Adrenal gland (tissue), 9 donors: ENCODE measurements at regions not wholly inside any gene's neighbourhood (a gene's known extent, or its start where the extent isn't known, plus 50 kb on each side); places are given as distances from the start of the nearest gene placed in this dataset.

Experiments
- DNase-seq, 7 donors: peaks; one replicate each; pipeline ENCODE4 v3.0.0-alpha.2; 2019 to 2020
- H3K27ac ChIP-seq, 5 donors: fragments of 200-600 bp; sonication (generic) in 4 of 5; 1 replicate in 3 of 5; 2 replicates in 2 of 5; pipeline versions ENCODE4 v1.5.1 to v1.8.0; 2016 to 2020; ENCODE audit warnings: mild to moderate bottlenecking in 1 of 5
- H3K27me3 ChIP-seq: fragments of 200-600 bp; 2 replicates; pipeline ENCODE4 v1.8.0; 2021
- H3K36me3 ChIP-seq, 2 donors: fragments of 200-600 bp; replicated peaks in 1 of 2; 1 replicate in 1 of 2; 2 replicates in 1 of 2; pipeline versions ENCODE4 v1.5.1 to v1.8.0; 2018 to 2022
- H3K4me1 ChIP-seq, 2 donors: fragments of 200-600 bp; replicated peaks in 1 of 2; 1 replicate in 1 of 2; 2 replicates in 1 of 2; pipeline versions ENCODE4 v1.5.1 to v1.8.0; 2018 to 2021
- H3K4me3 ChIP-seq, 4 donors: fragments of 200-600 bp; sonication (generic) in 3 of 4; one replicate each; pipeline ENCODE4 v1.5.1; 2016 to 2018
- H3K9me3 ChIP-seq, 3 donors: fragments of 200-600 bp; sonication (generic) in 1 of 3; replicated peaks in 1 of 3; 1 replicate in 2 of 3; 2 replicates in 1 of 3; pipeline versions ENCODE4 v1.5.1 to v1.8.0; 2016 to 2021
- POLR2A ChIP-seq, 2 donors: fragments of 450-650 bp; IDR thresholded peaks; one replicate each; pipeline ENCODE4 v1.6.1; 2017; ENCODE audit warnings: antibody characterized with exemption in 2 of 2, mild to moderate bottlenecking in 2 of 2, moderate library complexity in 1 of 2
- WGBS, 4 donors: extraction: QIAGEN DNeasy Blood & Tissue Kit in 2 of 4; methylation state at CpG; one replicate each; pipeline versions ENCODE4 v1.1.5 to v1.1.7; 2013 to 2017; 5-methylcytosine and 5-hydroxymethylcytosine counted together
- intact Hi-C, 2 donors: fragments of 100-400 bp; cut with DNase I; formaldehyde crosslinking; loops; one replicate each; pipeline versions ENCODE4 v1.14.1 to v1.15.0; 2022 to 2023
- TF ChIP-seq, protein P1 (sequence below), 6 experiments: fragments of 450-650 bp in 4 of 6; fragments of 200-600 bp in 2 of 6; sonication (generic) in 1 of 6; IDR thresholded peaks; 1 replicate in 5 of 6; 2 replicates in 1 of 6; pipeline versions ENCODE4 v1.5.1 to v1.8.0; 2016 to 2021; ENCODE audit warnings: antibody characterized with exemption in 6 of 6, mild to moderate bottlenecking in 2 of 6, moderate library complexity in 1 of 6
- donor health status: healthy with polysubstance abuse.
- donor health status: Bipolar disorder and iron deficiency.
- donor health status: DM: yes; HTN: yes; CAD: no.
- donor health status: DM: no; HTN: no; CAD: no.
- donor health status: DM: no; HTN: no; CAD: no.

DNA sequence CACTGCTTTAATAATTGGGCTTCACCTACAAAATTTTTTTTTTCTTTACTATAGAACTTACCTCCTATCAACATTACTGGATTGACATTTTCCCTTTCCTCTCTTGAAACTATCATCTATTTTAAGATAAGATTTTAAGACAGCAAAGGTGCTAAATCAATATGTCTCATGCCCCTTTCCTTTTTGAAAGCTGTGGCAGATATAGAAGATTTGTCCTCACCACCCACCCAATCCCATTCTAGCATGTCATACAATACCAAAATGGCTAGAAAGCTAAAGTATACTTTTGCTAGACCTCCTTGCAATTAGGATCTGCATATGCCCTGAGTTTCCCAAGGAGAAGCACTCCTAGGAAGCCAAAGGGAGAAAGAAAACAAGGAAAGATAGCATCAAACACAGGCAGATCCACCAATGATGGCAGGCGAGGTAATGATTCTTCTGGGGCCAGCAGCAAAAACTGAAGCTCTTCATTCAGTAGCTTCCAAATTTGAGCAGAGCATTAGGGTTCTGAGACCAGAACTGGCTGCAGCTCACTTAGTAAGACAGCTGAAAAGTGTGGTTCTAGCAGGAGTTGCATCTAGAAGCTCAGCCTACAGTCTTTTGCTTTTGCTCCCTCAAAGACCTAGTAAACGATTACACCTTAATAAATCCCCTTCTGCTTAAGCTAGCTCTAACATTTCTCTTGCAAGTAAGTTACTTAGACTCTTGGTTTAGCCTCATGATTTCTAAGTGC, 242.1 kb downstream of the ZEB2 start:
- no peaks in the 10 kb centered on the region for H3K9me3 ChIP-seq
- no peaks in the 10 kb centered on the region for H3K4me1 ChIP-seq
- DNase-seq = no peak
- H3K4me3 ChIP-seq = no peak overlapping the region
- H3K27ac ChIP-seq = no peak overlapping the region
- intact Hi-C loops = no loop called here
- no peaks in the 10 kb centered on the region for H3K27me3 ChIP-seq
- TF ChIP-seq, protein P1, sequence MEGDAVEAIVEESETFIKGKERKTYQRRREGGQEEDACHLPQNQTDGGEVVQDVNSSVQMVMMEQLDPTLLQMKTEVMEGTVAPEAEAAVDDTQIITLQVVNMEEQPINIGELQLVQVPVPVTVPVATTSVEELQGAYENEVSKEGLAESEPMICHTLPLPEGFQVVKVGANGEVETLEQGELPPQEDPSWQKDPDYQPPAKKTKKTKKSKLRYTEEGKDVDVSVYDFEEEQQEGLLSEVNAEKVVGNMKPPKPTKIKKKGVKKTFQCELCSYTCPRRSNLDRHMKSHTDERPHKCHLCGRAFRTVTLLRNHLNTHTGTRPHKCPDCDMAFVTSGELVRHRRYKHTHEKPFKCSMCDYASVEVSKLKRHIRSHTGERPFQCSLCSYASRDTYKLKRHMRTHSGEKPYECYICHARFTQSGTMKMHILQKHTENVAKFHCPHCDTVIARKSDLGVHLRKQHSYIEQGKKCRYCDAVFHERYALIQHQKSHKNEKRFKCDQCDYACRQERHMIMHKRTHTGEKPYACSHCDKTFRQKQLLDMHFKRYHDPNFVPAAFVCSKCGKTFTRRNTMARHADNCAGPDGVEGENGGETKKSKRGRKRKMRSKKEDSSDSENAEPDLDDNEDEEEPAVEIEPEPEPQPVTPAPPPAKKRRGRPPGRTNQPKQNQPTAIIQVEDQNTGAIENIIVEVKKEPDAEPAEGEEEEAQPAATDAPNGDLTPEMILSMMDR (IDR thresholded peaks at IDR 0.05) = no peak
- no peak for TF ChIP-seq POLR2A (IDR thresholded peaks at IDR 0.05)
- WGBS, 4 donors = 82 to 97% (median 94%) methylated on average over 2 of the region's 2 CpGs
- H3K36me3 ChIP-seq = no peaks in the 10 kb centered on the region

DNA sequence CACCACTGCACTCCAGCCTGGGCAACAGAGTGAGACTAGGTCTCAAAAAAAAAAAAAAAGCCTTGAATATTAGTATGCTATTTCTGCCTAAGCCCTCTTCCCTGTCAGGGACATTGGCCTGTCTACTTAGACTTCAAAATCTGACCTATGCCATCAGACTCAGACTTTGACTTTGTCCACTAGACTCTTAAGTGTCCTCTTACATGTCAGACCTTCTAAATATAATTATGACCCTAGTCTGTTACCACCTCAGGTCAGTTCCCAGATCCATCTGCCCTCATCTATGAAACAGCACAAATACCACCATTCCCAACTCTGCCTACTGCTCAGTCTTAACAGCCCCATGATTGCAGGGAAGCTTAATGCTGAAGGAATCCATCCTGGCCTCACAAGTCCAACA, 244.6 kb downstream of the ZEB2 start:
- H3K4me1 ChIP-seq = no peaks in the 10 kb centered on the region
- no peaks in the 10 kb centered on the region for H3K9me3 ChIP-seq
- H3K27ac ChIP-seq = no peak overlapping the region
- no peaks in the 10 kb centered on the region for H3K27me3 ChIP-seq
- TF ChIP-seq, protein P1 (IDR thresholded peaks at IDR 0.05) = no peak
- no peak for TF ChIP-seq POLR2A (IDR thresholded peaks at IDR 0.05)
- intact Hi-C loops = no loop called here
- H3K4me3 ChIP-seq = no peak overlapping the region
- DNase-seq = no peak
- H3K36me3 ChIP-seq = no peaks in the 10 kb centered on the region

DNA sequence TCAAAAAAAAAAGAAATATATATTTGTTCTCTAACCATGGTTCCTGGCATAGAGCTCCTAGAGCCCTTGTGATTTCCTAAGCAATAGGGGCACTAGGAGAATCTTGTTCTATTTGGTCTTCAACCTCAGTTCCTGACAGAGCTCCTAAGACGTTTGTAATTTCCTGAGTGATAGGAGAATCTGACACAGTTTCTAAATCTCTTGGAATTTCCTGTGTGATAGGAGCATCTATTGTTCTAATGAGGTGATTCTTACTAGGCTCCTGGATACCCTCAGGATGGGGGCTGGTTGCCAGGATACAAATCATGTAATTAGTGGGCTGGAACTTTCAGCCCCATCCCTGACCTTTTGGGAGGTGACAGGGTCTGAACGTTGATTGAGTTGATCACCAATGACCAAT, 245.8 kb downstream of the ZEB2 start:
- H3K9me3 ChIP-seq = no peaks in the 10 kb centered on the region
- no peaks in the 10 kb centered on the region for H3K36me3 ChIP-seq
- intact Hi-C loops = no loop called here
- 21 to 58% (median 48%) methylated on average over 2 of the region's 2 CpGs for WGBS, 4 donors
- H3K4me3 ChIP-seq = no peak overlapping the region
- H3K27ac ChIP-seq = no peak overlapping the region
- H3K27me3 ChIP-seq = no peaks in the 10 kb centered on the region
- no peaks in the 10 kb centered on the region for H3K4me1 ChIP-seq
- TF ChIP-seq POLR2A (IDR thresholded peaks at IDR 0.05) = no peak
- TF ChIP-seq, protein P1 (IDR thresholded peaks at IDR 0.05) = no peak
- DNase-seq = no peak

DNA sequence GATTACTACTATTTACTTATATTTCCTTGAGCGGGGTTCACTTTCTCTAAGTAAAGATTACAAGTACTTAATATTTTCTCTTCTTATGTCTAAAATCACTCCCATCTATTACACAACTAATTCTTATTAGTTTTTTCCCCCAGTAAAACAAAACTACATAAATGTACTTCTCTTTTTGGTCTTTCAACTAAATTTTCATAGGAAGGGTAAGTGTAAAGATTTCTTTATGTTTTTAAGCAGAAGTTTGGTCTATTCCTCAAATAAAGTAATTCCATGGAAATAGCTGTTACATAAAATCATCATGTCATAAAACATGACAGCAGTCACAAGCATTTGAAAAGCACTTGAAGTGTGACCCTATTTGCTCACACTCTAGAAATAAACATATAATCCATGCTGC, 249.0 kb downstream of the ZEB2 start:
- TF ChIP-seq POLR2A (IDR thresholded peaks at IDR 0.05) = no peak
- TF ChIP-seq, protein P1 (IDR thresholded peaks at IDR 0.05) = no peak
- Histone ChIP-seq H3K9me3 (no peaks in the 10 kb centered on the region), H3K27ac (no peak overlapping the region), H3K4me1 (peaks cover 14 to 25% of the 10 kb centered on the region in 2 donors), H3K36me3 (no peaks in the 10 kb centered on the region), H3K4me3 (no peak overlapping the region), H3K27me3 (no peaks in the 10 kb centered on the region)
- 93 to 100% (median 96%) methylated on average over 1 of the region's 1 CpG for WGBS, 4 donors
- DNase-seq = no peak
- intact Hi-C loops = no loop called here
